CMK (cell line): ENCODE measurements at regions not wholly inside any gene's neighbourhood (a gene's known extent, or its start where the extent isn't known, plus 50 kb on each side); places are given as distances from the start of the nearest gene placed in this dataset.
"Not testable (repeated sequence)": the region's sequence is repeated elsewhere in the genome, so short reads cannot be mapped to it uniquely, and the experiment has no call there.

Source experiments
- DNase-seq: peaks from one replicate; pipeline ENCODE4 v3.0.0-alpha.2; 2010; ENCODE audit warnings: low read depth

DNA sequence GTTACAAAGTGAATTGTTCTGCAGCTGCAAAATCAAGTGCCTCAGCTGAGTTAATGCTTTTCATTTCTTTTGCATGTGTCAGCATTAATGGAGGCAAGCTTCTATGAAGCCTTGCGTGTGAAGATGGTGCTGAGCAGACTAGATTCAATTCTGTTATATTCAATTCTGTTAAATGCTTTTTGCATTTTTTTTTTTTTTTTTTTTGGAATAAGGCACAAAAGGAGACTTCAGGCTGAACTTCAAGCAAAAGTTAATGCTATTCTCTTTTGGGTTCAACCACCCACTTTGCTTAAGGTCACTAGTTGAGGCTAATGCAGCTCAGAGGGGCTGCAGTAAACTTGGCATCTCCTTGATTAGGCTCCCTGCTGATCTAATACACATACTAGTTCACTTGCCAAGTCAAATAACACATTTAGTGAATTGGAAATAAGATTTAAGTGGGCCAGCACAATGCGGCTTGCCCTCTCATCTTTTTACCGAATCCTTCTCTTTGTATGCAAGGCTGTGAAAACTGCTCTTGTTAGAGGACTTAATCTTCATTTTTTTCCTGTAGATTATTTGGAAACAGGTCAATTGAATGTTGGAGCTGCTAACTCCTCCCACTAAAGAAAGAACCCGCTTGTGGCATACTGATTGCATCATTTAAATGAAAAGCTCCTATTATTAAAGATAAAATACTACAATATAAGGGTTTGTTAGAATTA is 1020.2 kb downstream of the NR2F1-AS1 start:
- no peak for DNase-seq

DNA sequence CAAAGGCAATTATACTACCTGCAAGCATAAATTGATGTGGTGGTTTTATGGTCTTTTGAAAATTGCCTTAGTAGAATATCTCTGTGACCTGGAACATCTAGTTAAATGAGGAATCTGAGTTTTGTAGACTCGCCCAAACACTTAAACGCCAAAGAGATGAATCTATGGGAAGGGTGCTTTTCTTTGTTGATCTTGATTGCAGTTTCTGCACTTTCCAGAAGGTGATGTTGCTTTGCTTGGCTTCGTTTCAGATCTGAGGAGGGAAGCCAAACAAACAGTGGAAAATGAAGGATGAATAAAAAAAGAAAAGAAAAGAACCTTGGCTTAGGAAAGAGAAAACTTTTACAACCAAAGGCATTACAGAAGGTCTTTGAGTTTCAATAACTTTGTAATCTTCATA is 1021.2 kb downstream of the NR2F1-AS1 start:
- DNase-seq, result no peak

DNA sequence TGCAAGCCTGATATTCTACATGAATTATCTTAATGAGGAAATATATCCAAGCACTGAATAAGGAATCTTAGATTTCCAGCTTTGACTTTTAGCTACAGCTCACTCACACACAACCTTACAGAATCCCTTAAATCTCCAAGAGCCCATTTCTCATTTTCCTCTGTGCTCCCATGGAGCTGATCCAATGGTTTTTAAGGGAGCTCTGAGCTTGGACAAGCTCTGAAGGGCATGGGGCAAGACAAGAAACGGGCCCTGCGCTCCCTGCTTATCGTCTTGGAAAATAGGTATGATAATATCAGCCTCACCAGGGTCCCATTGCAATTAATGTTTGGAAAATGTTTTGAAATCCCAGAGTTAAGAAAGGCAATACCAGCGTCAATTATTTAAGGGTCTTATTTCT is 1021.7 kb downstream of the NR2F1-AS1 start:
- no peak for DNase-seq

DNA sequence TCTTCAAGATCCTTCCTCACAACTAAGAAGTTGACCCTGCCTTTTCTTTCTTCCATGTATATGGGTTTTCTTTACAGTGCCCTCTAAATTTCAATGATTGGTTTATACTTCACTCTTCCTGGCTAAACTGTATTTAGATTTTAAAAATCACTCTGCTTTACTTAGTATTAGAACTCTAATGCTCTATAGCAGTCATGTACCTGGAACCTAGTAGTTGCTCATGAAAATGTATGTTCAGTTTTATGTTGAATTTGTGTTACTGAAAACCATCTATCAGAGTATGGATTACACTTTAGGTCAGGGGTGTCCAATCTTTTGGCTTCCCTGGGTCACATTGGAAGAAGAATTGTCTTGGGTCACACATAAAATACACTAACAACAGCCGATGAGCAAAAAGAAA is 1024.3 kb downstream of the NR2F1-AS1 start:
- DNase-seq, result no peak

DNA sequence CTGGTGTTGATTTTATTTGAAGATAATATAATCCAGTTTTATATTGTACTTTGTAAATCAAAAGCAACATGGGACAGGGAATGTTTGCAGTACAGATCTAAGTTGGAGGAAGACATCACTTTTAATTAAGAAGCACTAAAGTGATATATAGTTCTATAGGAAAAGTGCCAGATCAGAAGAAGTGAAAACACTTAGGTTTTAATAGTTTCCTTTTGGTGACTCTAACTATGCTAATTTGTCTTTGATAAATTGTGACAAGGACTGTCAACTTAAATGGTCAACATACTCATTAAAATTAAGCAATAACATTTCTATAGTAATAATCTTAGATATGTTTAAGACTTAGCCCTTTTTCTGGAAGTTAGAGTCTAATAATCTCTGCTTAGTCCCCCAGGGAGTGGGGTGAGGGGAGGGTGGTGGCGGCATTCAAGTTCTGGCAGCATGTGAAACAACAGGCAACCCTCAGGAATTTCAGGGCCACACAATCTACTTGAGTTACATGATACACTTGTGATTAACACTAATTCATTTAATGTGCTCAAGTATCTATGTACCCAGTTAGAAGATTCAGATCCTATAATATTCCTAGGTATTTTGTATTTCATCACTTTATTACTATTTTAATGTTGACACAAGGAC is 1026.5 kb downstream of the NR2F1-AS1 start:
- DNase-seq, result no peak

DNA sequence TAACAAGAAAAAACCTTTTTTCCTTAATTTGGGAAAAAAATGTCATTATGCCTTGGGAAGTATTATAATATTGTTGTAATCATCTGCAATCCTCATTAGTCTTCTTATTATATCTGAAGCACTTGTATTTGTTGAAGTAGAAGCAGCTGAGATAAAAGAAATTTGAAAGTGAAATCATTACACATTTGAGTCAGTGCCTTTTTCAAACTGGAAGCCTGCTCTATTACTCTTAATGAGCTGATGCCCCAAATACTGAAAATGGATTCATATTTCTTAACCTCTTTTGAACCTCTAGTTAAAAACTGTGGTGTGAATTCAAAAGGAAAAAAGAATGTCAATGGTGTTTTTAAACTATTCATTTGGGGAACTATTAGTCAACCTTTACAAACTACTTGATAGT is 1027.7 kb downstream of the NR2F1-AS1 start:
- DNase-seq, result no peak

DNA sequence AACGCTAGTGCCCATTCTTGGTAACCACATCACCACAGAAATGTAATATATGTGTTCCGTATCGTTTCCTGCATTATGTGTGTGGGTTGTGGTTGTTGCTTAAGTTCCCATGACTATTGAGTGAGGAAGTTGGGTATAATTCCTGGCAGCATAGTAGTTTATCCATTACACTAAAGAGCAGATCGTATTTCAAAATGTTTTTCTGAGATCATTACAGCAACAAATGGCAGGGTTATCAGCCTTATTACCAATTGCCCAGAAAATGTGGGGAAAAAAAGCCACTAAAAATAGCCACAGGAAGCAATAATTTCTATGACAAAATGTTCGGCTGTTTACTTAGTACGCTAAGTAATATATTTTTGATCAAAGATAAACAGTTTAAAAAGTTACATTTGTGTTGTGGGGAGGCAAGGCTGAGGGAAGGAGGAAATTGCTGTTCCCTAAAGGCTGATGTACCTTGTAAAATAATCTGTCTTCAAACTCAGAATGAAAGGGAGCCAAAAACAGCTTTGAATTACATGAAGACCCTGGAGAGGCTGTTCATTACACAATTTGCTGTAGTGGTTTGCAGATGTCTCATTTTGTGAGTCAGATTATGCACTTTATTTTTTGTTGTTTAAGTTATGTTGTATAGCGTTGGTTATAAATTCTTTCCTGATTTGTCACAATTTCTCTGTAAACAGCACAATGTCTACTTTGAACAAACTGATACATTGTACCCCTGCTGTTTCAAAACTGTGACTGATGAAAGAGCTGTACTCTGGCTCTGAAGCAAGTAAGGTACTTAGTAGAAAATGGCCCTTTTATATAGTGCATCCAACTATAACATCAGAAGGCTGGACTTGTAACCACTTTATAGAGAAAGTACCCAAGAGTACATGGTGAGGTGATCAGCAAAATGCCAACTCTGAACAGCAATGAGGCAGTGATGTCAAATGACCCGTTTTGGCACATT is 1028.5 kb downstream of the NR2F1-AS1 start:
- no peak for DNase-seq

DNA sequence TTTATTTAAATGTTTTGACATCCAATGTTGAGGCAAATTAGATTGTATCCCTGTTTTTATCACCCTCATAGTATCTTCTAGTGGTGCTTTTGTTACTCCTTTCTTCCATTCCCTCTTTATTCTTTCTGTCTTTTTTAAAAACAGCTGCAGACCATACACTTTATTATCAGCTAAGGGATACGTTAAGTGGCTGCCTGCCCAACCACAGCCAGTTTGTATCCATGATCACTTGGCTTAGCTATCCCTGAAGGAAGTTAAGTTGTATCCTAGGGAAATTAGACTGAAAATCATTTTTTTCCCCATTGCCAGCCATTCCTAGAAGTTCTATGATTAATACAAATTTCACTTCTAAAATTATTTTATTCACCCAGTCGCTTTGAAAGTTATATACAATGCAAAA is 1032.7 kb downstream of the NR2F1-AS1 start:
- DNase-seq, result no peak

DNA sequence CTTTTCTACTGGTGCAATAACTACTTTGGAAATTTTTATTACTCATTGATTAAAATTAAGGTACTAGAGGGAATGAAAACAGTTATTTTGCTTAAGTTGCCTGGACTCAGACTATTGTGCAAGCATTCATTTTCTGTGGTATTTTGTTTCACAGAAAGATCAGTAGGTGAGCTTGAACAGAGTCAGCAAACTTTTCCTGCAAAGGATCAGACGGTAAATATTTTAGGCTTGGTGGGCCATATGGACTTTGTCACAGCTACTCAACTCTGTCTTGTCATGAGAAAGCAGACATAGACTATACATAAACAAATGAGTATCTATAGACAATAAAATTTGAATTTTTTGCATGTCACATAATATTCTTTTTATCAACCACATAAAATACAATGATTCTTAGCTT is 1036.4 kb downstream of the NR2F1-AS1 start:
- DNase-seq, result no peak

DNA sequence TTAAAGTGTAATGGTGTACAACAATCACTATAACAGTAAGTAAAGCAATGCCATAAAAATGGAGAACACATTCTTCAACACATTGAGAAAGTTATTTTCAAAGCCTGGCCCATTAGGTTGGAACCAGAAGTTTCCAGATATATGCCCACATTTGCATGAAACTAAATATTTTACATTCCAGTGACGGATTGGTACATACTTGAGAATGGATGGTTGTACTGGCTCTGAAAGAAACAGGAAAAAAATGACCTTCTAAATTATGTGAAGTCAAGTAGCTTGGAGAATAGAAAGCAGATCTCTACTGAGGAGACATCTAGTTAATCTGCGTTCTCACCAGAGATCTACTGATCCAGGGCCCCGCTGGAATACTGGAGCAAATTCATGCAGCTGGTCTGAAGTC is 1037.0 kb downstream of the NR2F1-AS1 start:
- DNase-seq, result no peak

DNA sequence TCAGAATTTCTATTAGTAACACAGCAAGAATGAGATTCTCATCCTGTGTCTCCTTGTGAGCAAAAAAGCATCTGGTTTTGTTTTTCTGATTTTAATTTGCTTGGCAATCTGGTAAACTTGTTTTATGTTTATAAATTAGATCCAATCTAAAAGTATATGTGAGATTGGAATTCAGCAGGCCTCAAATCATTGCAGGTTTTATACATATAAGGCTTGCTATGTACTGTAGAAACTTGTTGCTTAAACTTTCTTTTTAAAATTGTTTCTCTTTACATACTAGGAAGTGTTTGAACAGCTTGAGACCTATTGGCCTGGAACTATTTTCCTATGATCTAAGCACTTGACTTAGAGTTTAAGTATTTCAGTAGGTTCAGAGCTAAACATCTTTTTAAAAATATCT is 1037.8 kb downstream of the NR2F1-AS1 start:
- no peak for DNase-seq

DNA sequence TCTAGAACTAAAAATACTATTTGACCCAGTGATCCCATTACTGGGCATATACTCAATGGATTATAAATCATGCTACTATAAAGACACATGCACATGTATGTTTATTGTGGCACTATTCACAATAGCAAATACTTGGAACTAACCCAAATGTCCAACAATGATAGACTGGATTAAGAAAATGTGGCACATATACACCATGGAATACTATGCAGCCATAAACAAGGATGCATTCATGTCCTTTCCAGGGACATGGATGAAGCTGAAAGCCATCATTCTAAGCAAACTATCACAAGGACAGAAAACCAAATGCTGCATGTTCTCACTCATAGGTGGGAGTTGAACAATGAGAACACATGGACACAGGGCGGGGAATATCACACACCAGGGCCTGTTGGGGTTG is 1039.0 kb downstream of the NR2F1-AS1 start:
- DNase-seq, result not testable (repeated sequence)

DNA sequence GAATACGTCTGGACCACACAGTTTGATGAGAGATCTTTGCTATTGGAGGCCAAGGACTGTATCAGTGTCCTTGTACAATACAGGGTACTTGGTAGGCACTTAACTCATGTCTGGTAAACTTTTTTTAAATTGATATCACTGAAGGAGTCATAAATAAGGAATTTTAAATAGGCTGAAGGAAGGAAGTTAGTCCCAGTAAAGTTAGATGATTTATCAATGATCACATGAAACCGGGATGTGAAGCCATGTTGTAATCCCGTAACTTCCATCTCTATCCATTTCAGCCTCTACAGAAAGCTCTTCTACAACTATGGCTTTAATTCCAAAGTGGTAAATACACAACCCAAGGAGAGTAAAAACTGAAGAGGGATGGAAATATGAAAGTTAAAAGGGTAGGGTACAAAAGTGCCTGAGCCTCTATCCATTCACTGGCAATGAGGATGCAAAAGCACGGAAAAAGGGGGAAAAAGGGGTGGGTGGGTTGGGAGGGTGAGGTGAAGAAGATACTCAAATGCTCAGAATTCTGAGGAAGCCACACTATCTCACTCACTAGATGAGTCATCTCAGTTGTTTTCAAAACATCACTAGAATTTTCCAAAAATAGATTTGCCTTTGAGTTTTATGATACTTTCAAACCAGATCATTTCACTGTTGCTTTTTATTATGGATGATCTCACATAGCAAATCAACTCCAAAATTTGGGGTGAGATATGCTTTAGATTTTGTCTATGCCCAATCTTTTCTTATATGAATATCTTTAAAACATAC is 1053.5 kb downstream of the NR2F1-AS1 start:
- DNase-seq, result no peak

DNA sequence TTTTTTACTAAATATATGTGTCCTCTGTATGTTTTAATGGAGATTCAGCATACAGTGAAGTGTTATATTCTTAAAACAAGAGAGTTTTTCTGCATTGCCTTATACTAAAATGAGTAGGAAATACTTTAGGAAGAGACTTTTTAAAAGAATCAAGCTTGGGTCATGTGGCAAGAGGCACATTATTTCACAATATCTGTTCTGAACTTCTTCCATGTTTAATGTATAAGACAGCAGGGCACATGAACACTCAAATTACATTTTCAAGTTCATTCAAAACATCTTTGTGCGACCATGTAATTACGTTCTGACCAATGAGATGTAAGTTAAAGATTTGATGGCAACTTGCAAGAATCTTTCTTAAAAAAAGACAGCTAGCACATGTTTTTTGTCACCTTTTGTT is 1055.9 kb downstream of the NR2F1-AS1 start:
- DNase-seq, result no peak

DNA sequence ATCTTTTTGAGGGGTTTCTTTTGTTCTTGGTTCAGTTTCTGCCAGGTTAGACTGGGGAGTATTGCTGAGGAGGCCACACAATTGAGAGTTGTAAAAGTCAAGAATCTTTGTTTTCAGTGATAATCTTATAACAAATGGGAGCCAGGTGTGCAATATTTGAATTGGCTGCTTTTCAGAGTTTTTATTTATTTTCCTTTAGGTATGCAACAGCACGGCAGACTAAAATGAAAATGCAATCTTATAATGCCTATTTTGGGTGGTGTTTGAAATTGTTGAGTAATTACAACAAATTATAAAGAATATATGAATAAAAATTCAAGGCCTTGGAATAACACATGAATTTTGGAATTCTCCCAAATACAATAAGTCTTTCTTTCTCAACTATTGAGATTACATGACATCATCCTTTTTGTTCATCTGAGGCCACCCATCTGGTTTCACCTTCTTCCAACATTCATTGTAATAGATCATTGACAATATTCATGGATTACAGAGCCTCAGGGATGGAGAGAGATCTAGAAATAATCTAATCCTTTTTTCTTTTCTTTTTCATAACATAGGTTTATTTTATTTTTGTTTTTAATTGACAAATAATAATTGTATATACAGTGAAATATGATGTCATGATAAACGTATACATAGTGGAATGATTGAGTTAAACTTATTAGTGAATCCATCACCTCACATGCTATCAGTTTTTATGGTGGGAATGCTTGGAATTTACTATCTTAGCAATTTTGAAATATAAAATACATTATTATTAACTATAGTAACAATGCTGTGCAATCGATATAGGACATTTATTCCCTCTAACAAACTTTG is 1061.0 kb downstream of the NR2F1-AS1 start:
- DNase-seq, result no peak

DNA sequence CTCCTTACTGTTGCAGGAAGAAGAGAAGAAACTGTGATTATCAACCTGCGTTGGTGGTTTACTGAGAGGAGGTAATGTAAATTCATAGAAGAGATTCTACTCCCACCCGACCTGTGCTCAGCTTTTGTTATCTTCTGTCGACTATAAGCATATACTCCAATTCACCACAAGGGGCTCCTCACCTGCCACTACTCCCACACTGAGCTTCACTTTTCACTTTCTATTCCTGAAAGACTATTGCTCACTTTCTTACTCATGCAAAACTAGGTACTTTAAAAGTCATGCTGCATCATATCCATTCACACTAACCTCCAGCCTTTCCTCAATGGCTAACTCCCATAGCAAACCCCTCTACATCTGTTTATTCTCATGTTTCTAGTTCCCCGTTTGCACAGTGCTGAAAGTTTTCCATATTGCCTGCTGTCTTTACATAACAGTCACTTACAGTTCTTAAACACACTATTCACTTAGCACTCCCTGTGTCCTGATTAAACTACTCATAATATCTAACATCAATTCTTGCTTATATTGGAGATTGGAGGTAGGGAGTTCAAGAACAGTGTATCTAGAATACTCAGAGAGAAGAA is 1062.6 kb downstream of the NR2F1-AS1 start:
- DNase-seq, result no peak

DNA sequence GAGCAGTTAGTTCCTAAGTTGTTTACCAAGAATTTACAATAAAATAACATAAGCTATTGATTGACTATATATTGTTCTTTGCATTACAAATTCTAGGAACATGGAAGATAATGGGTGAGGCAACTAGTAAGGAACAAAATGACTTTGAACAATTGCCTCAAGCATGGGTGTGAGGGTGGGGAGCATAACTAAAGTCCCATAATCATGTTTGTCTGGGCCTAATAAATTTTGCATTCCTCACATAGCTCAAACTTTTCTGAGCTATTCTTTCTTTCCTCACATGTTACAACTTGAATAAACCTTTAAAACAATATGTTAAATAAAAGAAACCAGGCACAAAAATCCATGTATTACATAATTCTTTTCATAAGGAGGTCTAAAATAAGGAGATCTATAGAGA is 1066.1 kb downstream of the NR2F1-AS1 start:
- no peak for DNase-seq

DNA sequence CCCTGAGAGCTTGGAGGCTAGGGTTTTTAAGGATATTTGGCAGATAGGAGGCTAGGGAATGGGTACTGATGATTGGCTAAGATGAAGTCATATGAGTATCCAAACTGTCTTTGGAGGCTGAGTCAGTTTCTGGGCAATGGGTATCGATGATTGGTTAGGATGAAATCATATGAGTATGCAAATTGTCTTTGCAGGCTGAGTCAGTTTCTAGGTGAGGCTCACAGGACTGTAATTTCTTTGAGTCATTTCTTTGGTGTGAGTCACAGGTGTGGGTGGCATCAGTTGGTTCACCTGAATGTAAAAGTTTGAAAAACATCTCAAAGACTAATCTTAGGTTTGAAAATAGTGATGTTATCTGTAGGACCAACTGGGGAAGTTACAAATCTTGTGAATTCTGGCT is 1068.0 kb downstream of the NR2F1-AS1 start:
- no peak for DNase-seq

DNA sequence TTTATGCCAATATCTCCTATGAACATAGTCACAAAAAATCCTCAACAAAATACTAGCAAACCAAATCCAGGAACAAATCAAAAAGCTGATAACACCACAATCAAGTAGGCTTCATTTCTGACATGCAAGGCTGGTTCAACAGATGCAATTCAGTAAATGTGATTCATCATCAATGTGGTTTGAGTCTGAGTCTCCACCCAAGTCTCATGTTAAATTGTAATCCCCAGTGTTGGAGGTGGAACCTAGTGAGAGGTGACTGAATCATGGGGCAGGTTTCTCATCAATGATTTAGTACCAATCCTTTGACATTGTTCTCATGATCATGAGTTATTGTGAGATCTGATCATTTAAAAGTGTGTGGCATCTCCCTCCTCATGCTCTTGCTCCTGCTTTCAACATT is 1072.7 kb downstream of the NR2F1-AS1 start:
- no peak for DNase-seq

DNA sequence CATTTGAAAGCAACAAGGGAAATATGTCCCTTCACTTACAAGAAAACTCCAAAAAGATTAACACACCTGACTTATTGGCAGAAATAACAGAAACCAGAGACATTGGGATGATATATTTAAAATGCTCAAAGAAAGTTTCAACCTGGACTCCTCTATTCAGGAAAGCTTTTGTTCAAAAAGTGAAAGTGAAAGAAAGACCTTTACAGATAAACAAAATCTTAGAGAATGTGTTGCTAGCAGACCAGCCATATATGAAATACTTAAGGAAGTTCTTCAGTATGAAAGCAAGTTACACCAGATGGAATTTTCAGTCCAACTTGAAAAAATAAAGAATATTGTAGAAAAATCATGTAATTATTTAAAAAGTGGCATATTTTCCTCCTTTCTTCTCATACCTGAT is 1075.1 kb downstream of the NR2F1-AS1 start:
- no peak for DNase-seq

DNA sequence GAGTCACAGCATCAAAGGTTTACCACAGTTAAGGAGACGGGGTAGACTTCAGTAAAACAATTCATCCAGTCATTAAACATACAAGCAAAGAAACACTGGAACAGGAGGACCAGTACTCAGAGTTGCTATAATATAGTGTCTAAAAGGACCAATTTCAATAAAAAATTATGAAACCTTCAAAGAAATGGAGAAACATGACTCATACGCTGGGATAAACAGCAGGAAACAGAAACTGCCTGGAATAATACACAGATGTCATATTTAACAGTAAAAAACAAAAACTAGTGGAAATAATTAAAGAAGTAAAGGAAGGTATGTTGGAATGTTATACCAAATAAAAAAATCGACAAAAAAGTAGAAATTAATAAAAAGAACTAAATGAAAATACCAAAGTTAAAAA is 1075.9 kb downstream of the NR2F1-AS1 start:
- no peak for DNase-seq
